Right lobe of liver (tissue), 6 donors: ENCODE measurements at regions not wholly inside any gene's neighbourhood (a gene's known extent, or its start where the extent isn't known, plus 50 kb on each side); places are given as distances from the start of the nearest gene placed in this dataset.

Experiments
- ATAC-seq, 4 donors: fragments of 200-7000 bp; cut with Tn5 transposase; one replicate each; pipeline ENCODE4 v1.9.1; 2020; ENCODE audit warnings: mild to moderate bottlenecking in 4 of 4, moderate library complexity in 4 of 4
- DNase-seq, 3 donors: peaks; one replicate each; pipeline ENCODE4 v3.0.0-alpha.2; 2020
- H3K27ac ChIP-seq, 3 donors: fragments of 200-600 bp; one replicate each; pipeline ENCODE4 v1.8.0; 2022
- H3K27me3 ChIP-seq, 2 donors: fragments of 200-600 bp; one replicate each; pipeline ENCODE4 v1.8.0; 2022
- H3K36me3 ChIP-seq, 4 donors: fragments of 200-600 bp; sonication (generic) in 1 of 4; one replicate each; pipeline versions ENCODE4 v1.5.1 to v1.8.0; 2017 to 2022; ENCODE audit warnings: control low read depth in 1 of 4
- H3K4me1 ChIP-seq, 4 donors: fragments of 200-600 bp; sonication (generic) in 1 of 4; one replicate each; pipeline versions ENCODE4 v1.5.1 to v1.8.0; 2017 to 2022; ENCODE audit warnings: control low read depth in 1 of 4
- H3K4me3 ChIP-seq, 3 donors: fragments of 200-600 bp; one replicate each; pipeline ENCODE4 v1.8.0; 2022
- H3K9me3 ChIP-seq, 4 donors: fragments of 200-600 bp; sonication (generic) in 1 of 4; one replicate each; pipeline versions ENCODE4 v1.5.1 to v1.8.0; 2017 to 2022; ENCODE audit warnings: control low read depth in 1 of 4
- POLR2A ChIP-seq: fragments of 450-650 bp; IDR thresholded peaks from one replicate; pipeline ENCODE4 v1.6.1; 2017; ENCODE audit warnings: antibody characterized with exemption, mild to moderate bottlenecking
- WGBS: methylation state at CpG from one replicate; pipeline ENCODE4 v1.1.6; 2018; ENCODE audit warnings: low coverage, low lambda C conversion rate; ENCODE audit not compliant: insufficient coverage; ENCODE audit errors: missing lambda C conversion rate; 5-methylcytosine and 5-hydroxymethylcytosine counted together
- intact Hi-C, 2 donors: fragments of 100-400 bp; cut with DNase I; formaldehyde crosslinking; loops; one replicate each; pipeline versions ENCODE4 v1.11.2 to v1.14.1; 2022
- TF ChIP-seq, protein P1 (sequence below), 4 donors: fragments of 200-600 bp in 3 of 4; fragments of 450-650 bp in 1 of 4; IDR thresholded peaks; one replicate each; pipeline versions ENCODE4 v1.5.1 to v1.8.0; 2016 to 2022; ENCODE audit warnings: antibody characterized with exemption in 4 of 4, mild to moderate bottlenecking in 2 of 4
- donor health status: DM: no; HTN: yes; CAD: no.
- donor health status: DM: no; HTN: no; CAD: no.
- donor health status: DM: no; HTN: no; CAD: no.
- donor health status: DM: no; HTN: yes; CAD: no.
- donor health status: DM: no; HTN: yes; CAD: no.

DNA sequence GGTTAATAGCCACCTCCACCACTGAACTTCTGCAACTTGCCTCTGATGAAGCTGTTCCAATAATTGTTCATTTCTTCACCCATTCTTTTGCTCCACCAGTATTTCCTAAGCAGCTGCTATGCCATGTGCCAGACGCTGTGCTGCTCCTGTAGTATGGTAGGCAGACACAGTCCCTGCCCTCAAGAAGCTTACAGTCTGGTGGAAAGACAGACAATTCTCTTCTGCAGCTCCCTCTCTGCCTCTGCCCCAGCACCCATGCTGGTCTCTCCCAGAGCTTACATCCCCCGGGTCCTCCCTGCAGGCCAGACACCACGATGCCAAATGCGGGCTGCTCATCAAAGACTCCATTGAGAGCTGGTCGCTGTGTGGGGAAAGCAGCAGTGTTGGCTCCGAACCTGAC, 111.6 kb upstream of the ESRRB start:
- peaks cover 0 to 3% (median 0%) of the 10 kb centered on the region in 4 donors for H3K4me1 ChIP-seq
- H3K27ac ChIP-seq, result no peak overlapping the region
- DNase-seq (no peak), ATAC-seq (no peak)
- no peaks in the 10 kb centered on the region for H3K36me3 ChIP-seq
- H3K9me3 ChIP-seq, result no peaks in the 10 kb centered on the region
- TF ChIP-seq, protein P1, sequence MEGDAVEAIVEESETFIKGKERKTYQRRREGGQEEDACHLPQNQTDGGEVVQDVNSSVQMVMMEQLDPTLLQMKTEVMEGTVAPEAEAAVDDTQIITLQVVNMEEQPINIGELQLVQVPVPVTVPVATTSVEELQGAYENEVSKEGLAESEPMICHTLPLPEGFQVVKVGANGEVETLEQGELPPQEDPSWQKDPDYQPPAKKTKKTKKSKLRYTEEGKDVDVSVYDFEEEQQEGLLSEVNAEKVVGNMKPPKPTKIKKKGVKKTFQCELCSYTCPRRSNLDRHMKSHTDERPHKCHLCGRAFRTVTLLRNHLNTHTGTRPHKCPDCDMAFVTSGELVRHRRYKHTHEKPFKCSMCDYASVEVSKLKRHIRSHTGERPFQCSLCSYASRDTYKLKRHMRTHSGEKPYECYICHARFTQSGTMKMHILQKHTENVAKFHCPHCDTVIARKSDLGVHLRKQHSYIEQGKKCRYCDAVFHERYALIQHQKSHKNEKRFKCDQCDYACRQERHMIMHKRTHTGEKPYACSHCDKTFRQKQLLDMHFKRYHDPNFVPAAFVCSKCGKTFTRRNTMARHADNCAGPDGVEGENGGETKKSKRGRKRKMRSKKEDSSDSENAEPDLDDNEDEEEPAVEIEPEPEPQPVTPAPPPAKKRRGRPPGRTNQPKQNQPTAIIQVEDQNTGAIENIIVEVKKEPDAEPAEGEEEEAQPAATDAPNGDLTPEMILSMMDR (IDR thresholded peaks at IDR 0.05), result no peak
- no peak for TF ChIP-seq POLR2A
- no peaks in the 10 kb centered on the region for H3K27me3 ChIP-seq
- WGBS, result 100% methylated on average over 1 of the region's 6 CpGs
- intact Hi-C loops, result no loop called here
- H3K4me3 ChIP-seq, result no peak overlapping the region

DNA sequence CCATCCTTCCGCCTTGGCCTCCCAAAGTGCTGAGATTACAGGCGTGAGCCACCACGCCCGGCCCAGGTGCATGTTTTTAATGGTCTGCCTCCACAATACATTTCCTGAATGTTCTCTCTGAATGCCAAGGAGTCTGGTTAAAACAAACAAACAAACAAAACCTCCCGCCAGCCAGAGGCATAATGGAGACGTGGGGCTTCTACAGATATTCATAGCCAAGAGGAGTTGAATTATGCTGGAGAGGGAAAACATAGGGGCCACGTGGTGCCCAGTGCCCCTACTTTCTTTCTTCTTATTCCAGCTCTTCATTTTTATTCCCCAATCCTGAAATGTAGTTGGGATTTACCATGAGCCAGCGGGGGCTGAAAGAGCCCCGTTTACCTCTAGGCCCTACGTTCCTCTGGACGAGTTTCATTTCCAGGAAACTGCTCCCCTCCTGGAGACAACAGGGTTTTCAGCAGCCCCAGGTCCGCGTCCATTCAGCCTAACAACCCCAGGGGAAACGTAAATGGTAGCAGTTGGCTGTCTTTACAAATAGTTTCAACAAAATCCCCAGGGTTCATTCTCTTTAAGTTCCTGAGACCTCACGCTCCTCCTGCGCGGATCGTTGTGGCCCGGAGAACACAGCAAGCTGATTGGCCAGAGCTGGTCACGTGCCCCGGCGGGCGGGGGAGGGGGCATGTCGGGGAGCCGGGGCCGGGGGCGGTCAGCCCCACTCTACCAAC, 108.5 kb upstream of the ESRRB start:
- peak overlapping the region; percentile 53 to 61 (median 56) for H3K4me3 ChIP-seq
- ATAC-seq (peak; percentile 88 to 98 (median 96)), DNase-seq (peak; percentile 75 to 81 (median 78))
- TF ChIP-seq POLR2A, result no peak
- TF ChIP-seq, protein P1 (IDR thresholded peaks at IDR 0.05), result no peak
- 29% methylated on average over 18 of the region's 27 CpGs for WGBS
- H3K36me3 ChIP-seq, result no peaks in the 10 kb centered on the region
- H3K4me1 ChIP-seq, result peaks cover 0 to 3% (median 0%) of the 10 kb centered on the region in 4 donors
- peak overlapping the region; percentile 34 to 59 (median 59) for H3K27ac ChIP-seq
- no peaks in the 10 kb centered on the region for H3K27me3 ChIP-seq
- intact Hi-C loops, result no loop called here
- H3K9me3 ChIP-seq, result no peaks in the 10 kb centered on the region

DNA sequence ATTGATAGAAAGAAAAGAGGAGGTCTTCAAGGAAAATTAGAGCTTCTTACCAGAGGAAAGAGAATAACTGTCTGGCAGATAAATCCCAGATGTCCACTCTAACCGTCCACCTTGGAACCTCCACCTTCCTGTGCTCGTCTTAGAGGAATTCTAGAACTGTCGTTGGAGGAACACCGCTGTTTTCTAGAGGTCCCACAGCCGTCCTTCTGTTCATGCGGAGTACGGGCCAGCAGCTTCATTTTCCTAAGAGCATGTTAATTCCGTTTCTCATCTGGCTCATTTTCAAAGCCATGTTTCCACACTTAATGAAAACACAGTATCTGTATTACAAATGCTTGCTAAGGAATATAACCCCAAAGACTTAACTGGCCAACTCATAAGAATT, 107.9 kb upstream of the ESRRB start:
- DNase-seq (no peak), ATAC-seq (peak; percentile 57 to 72 (median 64))
- Histone ChIP-seq H3K27me3 (no peaks in the 10 kb centered on the region), H3K4me1 (peaks cover 0 to 3% (median 0%) of the 10 kb centered on the region in 4 donors), H3K27ac (peak overlapping the region; percentile 34 to 59 (median 59)), H3K4me3 (peak overlapping the region; percentile 53 to 61 (median 56)), H3K36me3 (no peaks in the 10 kb centered on the region), H3K9me3 (no peaks in the 10 kb centered on the region)
- WGBS, result 38% methylated on average over 7 of the region's 8 CpGs
- TF ChIP-seq POLR2A, result no peak
- TF ChIP-seq, protein P1 (IDR thresholded peaks at IDR 0.05), result no peak
- intact Hi-C loops, result no loop called here

DNA sequence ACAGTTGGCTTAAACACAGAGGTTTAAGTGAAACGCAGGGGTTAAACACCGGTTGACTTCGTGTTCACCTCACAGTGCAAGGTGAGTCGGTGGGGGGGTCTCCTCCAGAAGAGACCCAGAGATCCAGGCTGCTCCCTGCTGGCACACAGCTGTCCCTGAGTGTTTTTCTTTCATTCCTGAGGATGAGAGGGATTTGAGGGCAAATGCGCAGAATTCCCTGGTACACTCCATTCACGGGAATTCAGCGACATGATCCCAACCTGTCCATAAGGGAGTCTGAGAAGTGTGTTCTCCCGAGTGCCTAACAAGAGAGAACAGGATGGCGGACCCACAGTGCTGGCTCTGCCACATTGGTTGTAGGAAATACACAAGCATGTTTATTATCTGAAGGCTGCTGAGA, 107.2 kb upstream of the ESRRB start:
- no peaks in the 10 kb centered on the region for H3K27me3 ChIP-seq
- peaks cover 0 to 3% (median 0%) of the 10 kb centered on the region in 4 donors for H3K4me1 ChIP-seq
- no peak for DNase-seq
- WGBS, result 73% methylated on average over 8 of the region's 9 CpGs
- H3K9me3 ChIP-seq, result no peaks in the 10 kb centered on the region
- no peak overlapping the region for H3K27ac ChIP-seq
- intact Hi-C loops, result no loop called here
- no peaks in the 10 kb centered on the region for H3K36me3 ChIP-seq
- ATAC-seq, result no peak
- no peak overlapping the region for H3K4me3 ChIP-seq
- TF ChIP-seq POLR2A, result no peak
- TF ChIP-seq, protein P1 (IDR thresholded peaks at IDR 0.05), result no peak
